ENCODE measurements at regions not wholly inside any gene's neighbourhood (a gene's known extent, or its start where the extent isn't known, plus 50 kb on each side); places are given as distances from the start of the nearest gene placed in this dataset.

DNA sequence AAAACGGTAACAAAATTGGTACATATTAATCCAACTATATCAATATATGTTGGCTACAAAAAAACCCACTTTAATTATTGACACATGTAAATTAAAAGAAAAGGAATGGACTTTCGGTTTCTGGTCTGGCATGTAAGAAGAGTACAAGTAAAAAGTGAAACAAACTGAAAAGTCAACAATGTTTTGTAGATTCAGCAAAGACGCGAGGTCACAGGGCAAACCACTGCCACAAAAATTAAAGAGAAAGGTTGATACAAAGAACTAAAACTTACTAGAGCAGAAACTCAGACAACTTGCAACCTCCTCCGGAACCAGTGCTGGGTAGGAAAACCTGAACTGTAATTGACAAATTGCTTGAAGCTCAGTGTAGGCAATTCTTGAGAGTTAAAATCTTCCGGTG lies 110.6 kb upstream of the ARPP21 start:
- H3K27ac ChIP-seq, result no peak overlapping the region
- TF ChIP-seq ZFX (IDR thresholded peaks at IDR 0.05) (no peak), CTCF (conservative IDR thresholded peaks at IDR 0.05) (no peak)

DNA sequence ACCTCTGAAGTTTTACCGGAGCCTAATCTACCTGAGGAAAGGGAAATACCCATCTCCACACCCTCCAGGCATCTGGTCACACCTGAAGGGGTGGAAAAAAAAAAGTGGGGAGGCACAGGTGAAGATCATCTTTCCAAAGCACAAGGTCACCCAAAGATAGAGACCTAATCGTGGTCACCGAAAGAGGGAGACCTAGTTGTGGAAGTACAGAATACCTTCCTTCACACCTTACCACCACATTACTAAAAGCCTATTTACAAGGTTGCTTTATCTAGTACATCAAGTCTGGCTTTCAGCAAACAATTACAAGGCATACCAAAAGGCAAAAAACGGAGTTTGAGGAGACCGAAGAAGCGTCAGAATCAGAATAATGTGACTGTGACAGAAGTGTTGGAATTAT lies 110.0 kb upstream of the ARPP21 start:
- H3K27ac ChIP-seq, result no peak overlapping the region
- TF ChIP-seq ZFX (IDR thresholded peaks at IDR 0.05) (no peak), CTCF (conservative IDR thresholded peaks at IDR 0.05) (peak; percentile 30)

- H3K27ac ChIP-seq, result no peak overlapping the region
Measured at GRCh38 chr3:35537265-35537664, 102.1 kb upstream of the ARPP21 start.

GRCh38 chr3:35544976-35545375 lies 94.3 kb upstream of the ARPP21 start:
- TF ChIP-seq CTCF (conservative IDR thresholded peaks at IDR 0.05) (no peak), ZFX (IDR thresholded peaks at IDR 0.05) (no peak)
- no peak overlapping the region for H3K27ac ChIP-seq

More at GRCh38 chr3:35537265-35537664, 102.1 kb upstream of the ARPP21 start:
- TF ChIP-seq CTCF (conservative IDR thresholded peaks at IDR 0.05), result no peak
- no peak for TF ChIP-seq ZFX (IDR thresholded peaks at IDR 0.05)

GRCh38 chr3:35549690-35550089 lies 89.6 kb upstream of the ARPP21 start:
- TF ChIP-seq ZFX (IDR thresholded peaks at IDR 0.05), result no peak
- TF ChIP-seq CTCF (conservative IDR thresholded peaks at IDR 0.05), result no peak
- no peak overlapping the region for H3K27ac ChIP-seq

GRCh38 chr3:35562141-35562540 lies 77.2 kb upstream of the ARPP21 start:
- no peak for TF ChIP-seq CTCF (conservative IDR thresholded peaks at IDR 0.05)
- TF ChIP-seq ZFX (IDR thresholded peaks at IDR 0.05), result no peak
- H3K27ac ChIP-seq, result no peak overlapping the region

DNA sequence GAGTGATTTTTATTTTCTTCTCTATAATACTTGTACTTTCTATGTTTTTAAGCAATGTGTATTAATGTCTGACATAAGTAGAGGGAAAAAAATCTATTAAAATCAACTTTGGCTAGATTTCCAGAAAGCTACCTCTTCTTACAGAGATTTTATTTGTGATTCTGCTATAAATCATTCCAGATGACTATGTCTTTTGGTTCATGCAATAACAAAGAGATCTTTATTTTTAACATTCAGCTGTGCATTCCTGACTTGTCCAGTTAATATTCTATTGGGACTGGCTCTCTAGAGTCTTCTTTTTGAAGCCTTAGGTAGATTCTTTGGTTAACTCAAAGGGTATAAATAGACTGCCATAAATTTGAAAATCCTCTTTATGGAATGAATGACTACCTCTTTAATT lies 74.3 kb upstream of the ARPP21 start:
- no peak overlapping the region for H3K27ac ChIP-seq
- TF ChIP-seq ZFX (IDR thresholded peaks at IDR 0.05) (no peak), CTCF (conservative IDR thresholded peaks at IDR 0.05) (no peak)
